ENCODE measurements at regions not wholly inside any gene's neighbourhood (a gene's known extent, or its start where the extent isn't known, plus 50 kb on each side); places are given as distances from the start of the nearest gene placed in this dataset.
"Not testable (repeated sequence)": the region's sequence is repeated elsewhere in the genome, so short reads cannot be mapped to it uniquely, and the experiment has no call there.

DNA sequence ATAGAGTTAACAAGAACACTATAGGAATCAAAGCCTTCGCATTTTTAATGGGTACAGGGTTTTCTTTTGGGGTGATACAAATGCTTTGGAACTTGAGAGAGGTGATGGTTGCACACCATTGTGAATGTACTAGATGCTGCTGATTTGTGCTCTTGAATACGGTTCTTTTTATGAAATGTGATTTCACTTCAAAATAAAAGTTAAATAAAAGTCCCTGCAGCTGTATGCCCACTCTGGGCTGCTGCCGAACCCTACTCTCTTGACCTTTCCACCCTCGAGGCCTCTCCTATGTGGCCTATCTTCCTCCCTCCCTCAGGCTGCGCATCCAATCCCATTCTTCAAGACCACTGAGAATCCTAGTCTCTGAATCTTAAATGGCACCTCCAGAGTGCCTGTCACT is 168.5 kb upstream of the AJAP1 start:
- Histone ChIP-seq H3K4me2 (ENCODE audit: low read length) (no peak overlapping the region), H3K9me3 (ENCODE audit: insufficient read depth, low read length) (no peaks in the 10 kb centered on the region), H3K79me2 (ENCODE audit: low read length) (no peaks in the 10 kb centered on the region), H3K36me3 (replicated peaks; ENCODE audit: low read depth, low read length) (no peaks in the 10 kb centered on the region), H3K4me1 (ENCODE audit: low read length) (no peaks in the 10 kb centered on the region), H3K4me3 (ENCODE audit: low read length) (no peak overlapping the region), H2AFZ (ENCODE audit: low read depth, low read length) (no peak overlapping the region), H3K9ac (ENCODE audit: low read length) (no peak overlapping the region), H3K27ac (ENCODE audit: low read length) (no peak overlapping the region), H4K20me1 (ENCODE audit: insufficient read depth, low read length) (no peaks in the 10 kb centered on the region), H3K27me3 (ENCODE audit: low read depth, low read length) (no peaks in the 10 kb centered on the region)
- no peak for TF ChIP-seq CTCF (IDR thresholded peaks at IDR 0.05; ENCODE audit: low read depth, low read length)
- TF ChIP-seq EZH2phosphoT487 (IDR thresholded peaks at IDR 0.05; ENCODE audit: low read depth), result no peak

DNA sequence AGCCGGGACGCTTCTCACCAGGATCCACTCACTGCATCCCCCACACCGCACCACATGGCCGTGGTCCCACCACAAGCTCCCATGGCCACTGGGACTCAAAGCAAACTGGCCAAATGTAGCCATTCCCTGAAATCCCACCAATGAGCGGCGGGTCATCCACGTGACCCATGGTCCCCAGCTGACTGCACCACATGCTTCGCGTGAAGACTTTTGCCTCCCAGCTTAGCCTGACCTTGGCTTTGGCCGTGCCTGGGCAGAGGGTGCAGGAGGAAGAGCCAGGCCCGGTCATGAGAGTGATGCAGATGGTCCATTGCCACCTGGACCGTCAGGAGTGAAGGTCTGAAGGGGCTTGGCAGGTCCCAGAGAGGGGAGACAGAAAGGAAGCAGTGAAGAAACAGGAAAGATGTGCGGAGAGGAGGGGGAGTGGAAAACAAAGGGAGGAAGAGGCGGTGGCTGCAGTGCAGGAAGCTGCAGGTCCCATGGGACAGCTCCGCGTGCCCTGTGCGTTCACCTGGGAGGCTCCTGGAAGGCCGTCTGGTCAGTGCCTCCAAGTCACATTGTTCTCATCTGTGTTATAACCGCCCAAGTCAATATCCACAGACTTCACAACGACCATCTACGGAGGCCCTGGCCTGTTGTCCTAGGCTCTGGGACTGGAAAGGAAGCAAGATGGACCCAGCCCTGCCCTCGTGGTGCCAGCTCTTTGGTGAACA is 167.8 kb upstream of the AJAP1 start:
- Histone ChIP-seq H3K4me1 (ENCODE audit: low read length) (no peaks in the 10 kb centered on the region), H2AFZ (ENCODE audit: low read depth, low read length) (no peak overlapping the region), H3K4me3 (ENCODE audit: low read length) (no peak overlapping the region), H3K36me3 (replicated peaks; ENCODE audit: low read depth, low read length) (no peaks in the 10 kb centered on the region), H3K9ac (ENCODE audit: low read length) (no peak overlapping the region), H3K4me2 (ENCODE audit: low read length) (no peak overlapping the region), H3K9me3 (ENCODE audit: insufficient read depth, low read length) (no peaks in the 10 kb centered on the region), H4K20me1 (ENCODE audit: insufficient read depth, low read length) (no peaks in the 10 kb centered on the region), H3K27me3 (ENCODE audit: low read depth, low read length) (no peaks in the 10 kb centered on the region), H3K79me2 (ENCODE audit: low read length) (no peaks in the 10 kb centered on the region), H3K27ac (ENCODE audit: low read length) (no peak overlapping the region)
- TF ChIP-seq EZH2phosphoT487 (IDR thresholded peaks at IDR 0.05; ENCODE audit: low read depth), result no peak
- no peak for TF ChIP-seq CTCF (IDR thresholded peaks at IDR 0.05; ENCODE audit: low read depth, low read length)

GRCh38 chr1:4488018-4488417 is 166.4 kb upstream of the AJAP1 start:
- no peaks in the 10 kb centered on the region for H3K27me3 ChIP-seq (ENCODE audit: low read depth, low read length)
- H3K4me2 ChIP-seq (ENCODE audit: low read length), result no peak overlapping the region
- no peak overlapping the region for H2AFZ ChIP-seq (ENCODE audit: low read depth, low read length)
- TF ChIP-seq CTCF (IDR thresholded peaks at IDR 0.05; ENCODE audit: low read depth, low read length), result no peak
- no peak for TF ChIP-seq EZH2phosphoT487 (IDR thresholded peaks at IDR 0.05; ENCODE audit: low read depth)
- H3K4me1 ChIP-seq (ENCODE audit: low read length), result no peaks in the 10 kb centered on the region
- no peak overlapping the region for H3K4me3 ChIP-seq (ENCODE audit: low read length)
- no peaks in the 10 kb centered on the region for H4K20me1 ChIP-seq (ENCODE audit: insufficient read depth, low read length)
- H3K79me2 ChIP-seq (ENCODE audit: low read length), result no peaks in the 10 kb centered on the region
- no peaks in the 10 kb centered on the region for H3K9me3 ChIP-seq (ENCODE audit: insufficient read depth, low read length)
- no peaks in the 10 kb centered on the region for H3K36me3 ChIP-seq (replicated peaks; ENCODE audit: low read depth, low read length)
- no peak overlapping the region for H3K9ac ChIP-seq (ENCODE audit: low read length)
- H3K27ac ChIP-seq (ENCODE audit: low read length), result no peak overlapping the region

DNA sequence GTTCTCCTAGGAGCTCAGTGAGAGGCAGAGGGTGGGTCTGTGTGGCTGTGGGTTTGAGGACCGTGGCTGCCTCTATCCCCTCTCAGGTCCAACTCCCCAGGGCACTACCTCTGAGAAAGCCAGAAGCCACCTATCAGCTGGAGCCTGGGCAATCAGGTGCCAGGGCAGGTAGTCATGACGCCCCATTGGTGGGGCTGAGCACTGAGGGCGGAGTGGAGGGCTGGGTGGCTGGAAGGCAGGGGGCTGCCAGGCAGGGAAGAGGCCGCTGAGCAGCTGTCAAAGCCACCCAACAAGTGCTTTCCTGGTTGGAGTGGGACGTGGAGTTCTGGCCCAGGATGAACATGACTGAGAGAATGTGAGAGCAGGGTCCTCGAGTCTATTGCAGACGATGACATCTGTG is 164.9 kb upstream of the AJAP1 start:
- Histone ChIP-seq H4K20me1 (ENCODE audit: insufficient read depth, low read length) (no peaks in the 10 kb centered on the region), H3K79me2 (ENCODE audit: low read length) (no peaks in the 10 kb centered on the region), H3K27me3 (ENCODE audit: low read depth, low read length) (0 out of 2 replicates have a peak, but pooled peaks cover 2% of the 10 kb centered on the region), H2AFZ (ENCODE audit: low read depth, low read length) (no peak overlapping the region), H3K4me3 (ENCODE audit: low read length) (no peak overlapping the region), H3K4me2 (ENCODE audit: low read length) (no peak overlapping the region), H3K9me3 (ENCODE audit: insufficient read depth, low read length) (no peaks in the 10 kb centered on the region), H3K36me3 (replicated peaks; ENCODE audit: low read depth, low read length) (no peaks in the 10 kb centered on the region), H3K9ac (ENCODE audit: low read length) (no peak overlapping the region), H3K4me1 (ENCODE audit: low read length) (no peaks in the 10 kb centered on the region), H3K27ac (ENCODE audit: low read length) (no peak overlapping the region)
- TF ChIP-seq EZH2phosphoT487 (IDR thresholded peaks at IDR 0.05; ENCODE audit: low read depth) (no peak), CTCF (IDR thresholded peaks at IDR 0.05; ENCODE audit: low read depth, low read length) (no peak)

- not testable (repeated sequence) for H3K4me1 ChIP-seq (ENCODE audit: low read length); H3K27me3 ChIP-seq (ENCODE audit: low read depth, low read length); H3K79me2 ChIP-seq (ENCODE audit: low read length); H3K27ac ChIP-seq (ENCODE audit: low read length); H2AFZ ChIP-seq (ENCODE audit: low read depth, low read length); H3K9ac ChIP-seq (ENCODE audit: low read length); H3K4me3 ChIP-seq (ENCODE audit: low read length); H4K20me1 ChIP-seq (ENCODE audit: insufficient read depth, low read length); H3K9me3 ChIP-seq (ENCODE audit: insufficient read depth, low read length); H3K36me3 ChIP-seq (replicated peaks; ENCODE audit: low read depth, low read length); H3K4me2 ChIP-seq (ENCODE audit: low read length)
These were observed 164.4 kb upstream of the AJAP1 start for GRCh38 chr1:4489992-4490391.
